ENCODE measurements at regions not wholly inside any gene's neighbourhood (a gene's known extent, or its start where the extent isn't known, plus 50 kb on each side); places are given as distances from the start of the nearest gene placed in this dataset.

GRCh38 chr10:21174715-21175495 lies 277.8 kb upstream of the NEBL start:
- no peak for DNase-seq (ENCODE audit: low spot score)

GRCh38 chr10:21173802-21174714 lies 276.9 kb upstream of the NEBL start:
- no peak for DNase-seq (ENCODE audit: low spot score)

GRCh38 chr10:21172930-21173801 lies 276.1 kb upstream of the NEBL start:
- DNase-seq (ENCODE audit: low spot score) = no peak

DNA sequence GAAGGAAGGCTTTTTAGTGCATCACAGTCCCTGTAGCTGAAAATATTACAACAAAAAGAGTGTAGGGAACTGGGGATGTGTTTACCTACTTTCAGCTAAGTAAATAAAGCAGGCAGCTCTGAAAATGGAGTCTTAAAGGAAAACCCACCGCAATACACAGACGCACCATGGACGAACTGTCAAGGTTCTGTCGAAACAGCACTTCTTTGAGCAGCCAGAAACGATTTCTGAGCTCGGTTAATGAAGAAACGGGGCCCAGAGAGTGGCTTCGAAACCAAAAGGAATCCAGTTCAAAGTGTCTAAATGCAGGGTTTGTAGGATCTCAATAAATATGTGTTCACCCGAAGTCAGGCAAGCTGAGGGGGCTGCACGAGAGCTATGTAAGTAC lies 275.4 kb upstream of the NEBL start:
- no peak for DNase-seq (ENCODE audit: low spot score)

DNA sequence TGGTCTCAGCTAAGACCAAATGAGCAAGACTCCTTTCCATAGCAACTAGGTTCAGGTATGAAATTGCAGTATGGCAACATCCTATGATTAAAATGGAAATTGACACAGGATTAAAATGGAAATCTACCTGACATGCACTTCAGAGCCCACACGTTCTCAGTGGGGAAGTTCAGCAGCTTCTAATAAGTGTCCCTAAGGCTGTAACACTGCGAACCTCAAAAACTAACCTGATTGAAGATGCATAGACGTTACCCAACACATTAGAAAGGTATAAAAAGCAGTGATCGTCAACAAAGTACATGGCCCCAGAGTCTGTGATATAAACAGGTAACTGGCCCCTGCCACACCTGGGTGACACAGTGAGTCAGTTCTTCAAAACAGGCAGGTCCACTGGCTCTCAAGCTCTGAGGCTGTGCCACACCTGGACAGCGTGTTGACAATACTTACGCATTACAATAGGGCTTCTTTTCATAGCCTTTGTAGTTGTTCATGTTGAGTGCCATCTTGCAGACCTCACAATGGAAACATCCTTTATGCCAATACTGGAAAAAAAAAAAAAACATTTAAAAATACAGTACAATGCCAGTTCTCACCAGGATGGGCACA lies 274.9 kb upstream of the NEBL start:
- no peak for DNase-seq (ENCODE audit: low spot score)

DNA sequence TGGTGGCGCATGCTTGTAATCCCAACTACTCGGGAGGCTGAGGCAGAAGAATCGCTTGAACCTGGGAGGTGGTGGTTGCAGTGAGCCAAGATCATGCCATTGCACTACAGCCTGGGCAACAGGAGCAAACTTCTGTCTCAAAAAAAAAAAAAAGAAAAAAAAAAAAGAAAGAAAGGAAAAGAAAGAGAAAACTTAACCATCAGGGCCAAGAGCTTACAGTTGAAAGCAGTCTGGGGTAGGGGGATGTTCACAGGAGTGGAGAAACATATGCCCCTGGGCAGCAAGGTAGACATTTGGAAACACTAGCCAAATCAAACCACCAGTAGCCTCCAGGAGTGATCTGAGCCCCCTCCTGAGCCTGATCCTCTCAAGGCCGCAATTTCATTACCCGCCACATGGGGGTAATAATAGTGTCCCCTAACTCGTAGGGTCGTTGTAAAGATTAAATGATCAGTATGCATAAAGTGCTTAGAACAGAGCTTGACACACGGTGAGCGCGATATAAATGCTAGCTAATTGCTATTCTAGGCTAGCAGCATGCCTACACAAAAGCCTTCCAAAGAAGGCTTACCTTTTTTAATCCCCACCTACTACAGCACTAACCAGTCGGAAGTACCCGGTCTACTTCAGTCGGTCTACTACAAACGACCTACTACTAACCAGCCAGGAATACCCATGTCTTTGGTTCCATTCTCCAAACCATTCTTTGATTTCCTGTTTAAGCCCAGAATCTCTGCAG lies 274.3 kb upstream of the NEBL start:
- DNase-seq (ENCODE audit: low spot score) = no peak

GRCh38 chr10:21170216-21170615 lies 273.1 kb upstream of the NEBL start:
- DNase-seq (ENCODE audit: low spot score) = no peak

- no peak for DNase-seq (ENCODE audit: low spot score)
Measured at GRCh38 chr10:21169271-21169670, 272.2 kb upstream of the NEBL start.

DNA sequence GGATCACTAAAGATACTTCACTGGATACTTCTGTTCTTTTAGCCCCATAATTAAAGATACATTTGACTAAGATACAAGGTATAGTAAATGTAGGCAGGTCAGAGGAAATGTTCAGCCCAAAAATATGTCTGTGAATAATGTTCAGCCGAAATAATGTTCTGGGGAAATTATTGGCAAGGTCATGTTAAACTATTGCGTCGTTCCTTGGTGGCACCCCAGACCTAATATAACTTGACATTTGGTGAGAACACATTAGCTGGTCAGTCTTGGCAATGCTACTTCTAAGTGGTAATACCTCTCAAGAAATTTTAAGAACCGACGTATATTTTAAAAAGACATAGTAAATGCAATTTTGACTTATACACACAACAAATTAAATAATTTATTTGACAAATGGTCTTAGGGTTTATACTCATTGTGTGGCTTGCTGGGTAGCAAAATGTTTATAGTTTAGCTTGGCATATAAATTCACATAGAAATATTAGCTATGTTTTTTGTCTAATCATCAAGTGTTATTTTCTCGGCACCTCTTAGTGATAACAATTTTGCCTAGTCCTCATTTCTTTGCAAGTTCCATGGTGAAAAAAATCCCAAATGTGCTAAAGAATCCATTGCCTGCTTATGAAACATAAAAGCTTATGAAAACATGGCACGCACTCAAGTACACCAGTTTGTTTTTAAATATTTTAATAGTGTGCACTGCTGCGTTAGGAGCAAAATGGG lies 270.3 kb upstream of the NEBL start:
- no peak for DNase-seq (ENCODE audit: low spot score)

- DNase-seq (ENCODE audit: low spot score) = no peak
Measured at GRCh38 chr10:21166557-21167287, 269.6 kb upstream of the NEBL start.

DNA sequence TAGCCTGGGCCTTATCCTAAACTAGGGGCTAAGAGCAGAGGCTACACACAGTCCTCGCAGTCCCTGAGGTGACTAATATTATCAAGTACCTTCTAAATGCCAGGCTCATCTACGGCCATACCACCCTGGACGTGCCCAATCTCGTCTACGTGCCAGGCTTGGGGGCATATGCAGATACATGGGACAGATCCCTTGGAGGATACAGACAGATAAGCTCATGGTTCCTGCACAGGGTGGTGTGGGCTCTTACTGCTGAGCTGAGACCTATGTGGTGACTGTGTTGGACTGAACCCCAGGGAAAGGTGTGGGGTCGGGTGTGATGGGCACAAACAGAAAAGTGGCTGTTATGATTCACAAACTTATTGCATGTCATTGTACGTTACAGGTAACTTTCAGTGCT lies 268.4 kb upstream of the NEBL start:
- no peak for DNase-seq (ENCODE audit: low spot score)

GRCh38 chr10:21164687-21165086 lies 267.6 kb upstream of the NEBL start:
- DNase-seq (ENCODE audit: low spot score) = no peak

GRCh38 chr10:21162948-21163347 lies 265.8 kb upstream of the NEBL start:
- no peak for DNase-seq (ENCODE audit: low spot score)

- DNase-seq (ENCODE audit: low spot score) = no peak
Measured at GRCh38 chr10:21161647-21162046, 264.5 kb upstream of the NEBL start.

DNA sequence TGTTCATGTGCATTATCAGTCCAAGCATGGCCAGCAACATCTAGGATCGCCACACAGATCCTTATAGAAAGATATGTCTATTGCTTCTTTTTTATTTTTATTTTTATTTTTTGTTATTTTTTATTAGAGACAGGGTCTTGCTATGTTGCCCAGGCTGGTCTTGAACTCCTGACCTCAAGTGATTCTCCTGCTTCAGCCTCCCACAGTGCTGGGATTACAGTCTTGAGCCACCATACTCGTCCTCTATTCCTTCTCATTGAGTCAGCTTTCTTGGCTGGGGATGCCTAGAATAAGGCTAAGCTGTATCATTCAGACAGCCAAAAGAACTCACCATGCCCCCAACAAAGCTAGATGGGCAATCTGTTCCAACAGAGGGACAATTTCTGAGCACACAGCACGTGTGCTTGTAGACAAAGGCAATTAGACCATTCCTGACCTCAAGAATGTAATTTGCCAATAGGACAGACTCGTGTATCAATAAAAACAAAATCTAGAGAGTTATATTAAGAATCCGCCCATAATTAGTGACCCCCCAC lies 264.0 kb upstream of the NEBL start:
- no peak for DNase-seq (ENCODE audit: low spot score)

- no peak for DNase-seq (ENCODE audit: low spot score)
Measured at GRCh38 chr10:21160116-21160515, 263.0 kb upstream of the NEBL start.

GRCh38 chr10:21159669-21160068 lies 262.6 kb upstream of the NEBL start:
- no peak for DNase-seq (ENCODE audit: low spot score)

DNA sequence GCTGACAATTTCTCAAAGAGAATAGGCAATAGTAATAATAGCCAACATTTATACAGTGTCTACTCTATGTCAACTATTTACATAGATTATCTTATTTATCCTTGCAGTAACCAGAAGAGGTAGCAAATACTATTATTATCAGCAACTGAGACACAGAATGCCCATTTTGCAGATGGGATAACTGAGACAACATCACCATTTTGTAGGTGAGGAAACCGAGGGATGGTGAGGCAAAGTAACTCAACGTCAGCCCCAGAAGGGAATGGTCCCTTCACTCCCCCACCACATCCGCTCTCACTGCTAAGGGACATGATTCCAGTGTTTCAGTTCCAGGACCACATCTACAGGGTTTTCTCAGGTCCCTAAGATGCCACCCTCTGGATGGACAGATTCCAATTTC lies 261.2 kb upstream of the NEBL start:
- DNase-seq (ENCODE audit: low spot score) = no peak

DNA sequence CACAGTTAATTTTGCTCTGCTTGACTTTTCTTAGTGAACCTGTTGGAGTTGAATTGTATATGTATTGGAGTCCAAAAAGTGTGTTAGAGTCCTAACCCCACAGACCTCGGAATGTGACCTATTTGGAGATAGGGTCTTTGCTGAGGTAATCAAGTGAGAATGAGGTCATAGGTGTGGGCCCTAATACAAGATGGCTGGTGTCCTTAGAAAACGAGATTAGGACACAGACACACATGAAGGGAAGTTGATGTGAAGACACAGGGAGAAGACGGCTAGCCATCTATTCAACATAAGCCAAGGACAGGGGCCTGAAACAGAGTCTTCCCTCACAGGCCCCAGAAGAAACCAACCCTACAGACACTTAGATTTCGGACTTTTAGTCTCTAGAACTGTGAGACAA lies 260.6 kb upstream of the NEBL start:
- no peak for DNase-seq (ENCODE audit: low spot score)

All from SK-N-DZ (cell line).